ES-I3 (cell line): ENCODE measurements at regions not wholly inside any gene's neighbourhood (a gene's known extent, or its start where the extent isn't known, plus 50 kb on each side); places are given as distances from the start of the nearest gene placed in this dataset.

Experiments
- H3K36me3 ChIP-seq: 2 replicates; pipeline ENCODE4 v1.6.1; 2013; ENCODE audit warnings: mild to moderate bottlenecking, low read length, control low read depth, moderate library complexity; ENCODE audit not compliant: insufficient read depth
- H3K4me1 ChIP-seq: 2 replicates; pipeline ENCODE4 v1.6.1; 2013; ENCODE audit warnings: mild to moderate bottlenecking, control low read depth, low read length; ENCODE audit not compliant: insufficient read depth
- H3K9ac ChIP-seq: 2 replicates; pipeline ENCODE4 v1.6.1; 2013; ENCODE audit warnings: low read depth, mild to moderate bottlenecking, low read length, moderate library complexity
- H3K9me3 ChIP-seq: 2 replicates; pipeline ENCODE4 v1.6.1; 2013; ENCODE audit warnings: mild to moderate bottlenecking, low read length, moderate library complexity; ENCODE audit not compliant: control insufficient read depth, insufficient read depth

DNA sequence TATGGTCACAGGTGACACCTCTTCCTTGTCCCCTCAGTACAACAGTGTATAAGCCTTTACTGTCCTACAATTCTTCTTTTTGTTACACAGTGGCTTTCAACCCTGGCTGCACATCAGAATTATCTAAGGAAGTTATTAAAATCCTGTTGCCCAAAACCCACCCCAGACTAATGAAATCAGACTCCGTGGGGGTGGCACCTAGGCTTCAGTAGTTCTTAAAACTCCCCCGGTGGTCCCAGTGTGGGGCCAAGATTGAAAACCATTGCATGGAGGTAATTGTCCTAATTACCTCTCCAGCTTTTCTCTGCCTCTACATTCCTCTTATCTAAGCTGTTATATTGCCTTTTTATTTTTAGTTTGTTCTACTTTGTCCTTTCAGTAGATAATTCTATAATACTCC is 172.8 kb downstream of the DAD1 start:
- Histone ChIP-seq H3K9me3 (no peaks in the 10 kb centered on the region), H3K4me1 (peaks cover 6% of the 10 kb centered on the region; the same call in 1 of the 2 replicates), H3K9ac (no peak overlapping the region), H3K36me3 (no peaks in the 10 kb centered on the region)

DNA sequence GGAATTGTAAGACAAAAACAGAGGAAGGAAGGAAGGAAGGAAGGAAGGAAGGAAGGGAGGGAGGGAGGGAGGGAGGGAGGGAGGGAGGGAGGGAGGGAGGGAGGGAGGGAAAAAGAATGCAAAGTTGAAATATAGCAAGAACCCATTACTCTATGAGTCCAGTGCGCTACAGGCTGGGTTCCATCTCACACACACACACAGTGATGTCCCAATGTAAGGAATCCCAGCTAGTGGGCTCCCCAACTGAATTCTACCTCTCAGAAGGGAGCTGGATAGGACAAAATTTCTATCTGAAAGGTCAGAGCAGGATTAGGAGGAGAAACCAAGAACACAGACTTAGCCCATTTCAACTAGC is 173.4 kb downstream of the DAD1 start:
- no peak overlapping the region for H3K9ac ChIP-seq
- peaks cover 6% of the 10 kb centered on the region; the same call in 1 of the 2 replicates for H3K4me1 ChIP-seq
- H3K36me3 ChIP-seq: no peaks in the 10 kb centered on the region
- H3K9me3 ChIP-seq: no peaks in the 10 kb centered on the region

DNA sequence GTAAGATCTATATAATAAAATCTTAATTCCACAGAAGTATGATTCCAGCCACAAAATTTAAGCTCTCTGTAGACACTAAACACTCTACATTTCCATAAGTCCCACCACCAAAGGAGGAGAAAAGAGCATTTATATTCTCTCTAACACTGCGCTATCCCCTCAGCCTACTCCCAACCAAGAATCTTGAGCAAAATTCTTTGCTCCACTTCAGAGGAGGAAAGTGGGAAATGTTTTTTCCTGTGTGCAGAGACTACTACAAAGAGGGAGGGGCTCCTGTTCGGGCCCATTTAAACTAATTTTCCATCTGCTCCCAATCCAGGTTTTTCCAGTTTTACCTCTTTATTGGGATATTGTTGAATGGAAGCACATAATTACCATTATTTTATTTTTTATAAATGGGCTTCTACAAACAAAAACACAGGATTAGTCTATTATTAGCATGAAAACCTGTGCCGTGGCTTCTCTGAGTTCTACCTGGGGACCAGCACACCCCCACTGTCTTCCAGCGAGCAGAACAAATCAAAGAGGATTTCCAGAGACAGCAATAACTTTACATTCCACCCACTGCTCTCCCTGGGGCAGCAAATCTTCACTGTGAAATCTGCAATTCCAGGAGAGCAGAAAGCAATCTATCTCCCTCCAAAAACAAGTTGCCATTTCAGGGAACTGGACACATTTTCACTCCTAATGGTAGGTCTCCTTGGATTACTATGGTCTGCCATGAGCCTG is 174.0 kb downstream of the DAD1 start:
- Histone ChIP-seq H3K4me1 (peaks cover 6% of the 10 kb centered on the region; the same call in 1 of the 2 replicates), H3K9me3 (no peaks in the 10 kb centered on the region), H3K9ac (no peak overlapping the region), H3K36me3 (no peaks in the 10 kb centered on the region)

DNA sequence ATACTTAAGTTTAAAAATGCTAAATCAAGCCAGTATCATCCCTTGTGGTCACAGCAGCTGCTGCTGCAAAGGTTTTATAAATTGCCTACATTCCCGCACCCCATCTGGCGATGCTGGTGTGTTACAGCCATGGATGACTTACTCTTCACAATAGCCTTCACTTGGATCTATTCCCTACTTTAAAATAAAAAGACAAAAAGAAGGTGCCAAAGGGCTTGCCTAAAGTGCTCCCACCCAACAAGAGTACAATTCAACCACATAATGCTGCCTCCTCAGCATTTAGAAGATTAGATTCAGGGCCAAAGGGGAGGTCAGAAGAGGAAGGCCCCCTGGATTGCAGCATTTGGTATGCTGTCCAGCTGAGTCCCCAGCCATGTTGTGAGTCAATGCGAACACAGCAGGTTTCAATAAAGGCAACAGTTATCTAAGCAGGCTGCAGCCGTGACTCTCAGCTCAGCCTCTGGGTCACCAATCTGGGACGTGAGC is 176.1 kb downstream of the DAD1 start:
- H3K9me3 ChIP-seq: no peaks in the 10 kb centered on the region
- H3K4me1 ChIP-seq: no peaks in the 10 kb centered on the region
- H3K9ac ChIP-seq: no peak overlapping the region
- H3K36me3 ChIP-seq: no peaks in the 10 kb centered on the region

DNA sequence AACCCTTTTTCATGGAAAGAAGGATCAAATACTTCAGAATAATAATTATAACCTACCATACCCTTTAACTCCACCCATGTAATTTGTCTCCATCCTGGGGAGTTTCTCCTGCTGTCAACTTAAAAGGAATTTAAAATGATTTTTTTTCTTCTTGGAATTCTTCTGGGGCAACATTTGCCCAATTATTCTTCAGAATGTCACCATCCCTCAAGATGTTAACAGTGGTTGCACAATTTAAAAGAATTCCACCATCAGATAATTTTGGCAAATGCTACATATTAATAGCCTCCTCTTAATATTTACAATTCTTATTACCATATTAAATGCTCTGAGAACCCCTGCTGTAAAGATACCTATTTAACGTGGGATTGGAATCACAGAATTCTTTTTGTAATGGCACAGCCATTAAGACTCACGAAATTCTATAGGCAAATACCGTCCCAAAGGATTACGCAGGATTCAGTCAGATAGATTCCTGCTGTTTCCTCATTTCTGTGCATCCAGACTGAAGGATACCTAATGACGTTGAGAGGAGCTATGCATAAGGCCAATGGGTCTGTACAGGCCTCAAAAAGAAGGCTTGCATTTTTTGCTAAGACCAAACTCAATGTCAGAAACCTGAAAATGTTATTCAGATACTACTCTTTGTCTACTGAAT is 177.5 kb downstream of the DAD1 start:
- H3K36me3 ChIP-seq: no peaks in the 10 kb centered on the region
- no peaks in the 10 kb centered on the region for H3K9me3 ChIP-seq
- H3K9ac ChIP-seq: no peak overlapping the region
- H3K4me1 ChIP-seq: no peaks in the 10 kb centered on the region

DNA sequence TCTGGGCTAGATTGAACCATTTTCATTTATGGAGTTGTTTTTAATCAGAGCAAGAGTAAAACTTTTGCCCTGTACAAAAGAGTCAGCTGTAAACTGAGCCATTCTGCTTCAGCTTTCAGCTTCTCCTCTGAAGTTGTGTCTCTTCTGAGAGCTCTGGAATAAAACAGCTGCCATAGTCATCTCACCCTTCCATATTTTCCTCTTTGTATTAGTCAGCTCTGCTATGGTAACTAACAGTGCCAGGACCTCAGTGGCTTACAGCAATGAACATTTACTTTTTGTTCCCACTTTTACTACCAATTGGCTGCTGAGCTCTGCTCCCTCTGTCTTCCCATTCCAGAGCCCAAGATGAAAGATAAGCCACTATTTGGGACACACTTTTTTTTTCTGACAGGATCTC is 178.5 kb downstream of the DAD1 start:
- Histone ChIP-seq H3K4me1 (no peaks in the 10 kb centered on the region), H3K9ac (no peak overlapping the region), H3K36me3 (no peaks in the 10 kb centered on the region), H3K9me3 (no peaks in the 10 kb centered on the region)

DNA sequence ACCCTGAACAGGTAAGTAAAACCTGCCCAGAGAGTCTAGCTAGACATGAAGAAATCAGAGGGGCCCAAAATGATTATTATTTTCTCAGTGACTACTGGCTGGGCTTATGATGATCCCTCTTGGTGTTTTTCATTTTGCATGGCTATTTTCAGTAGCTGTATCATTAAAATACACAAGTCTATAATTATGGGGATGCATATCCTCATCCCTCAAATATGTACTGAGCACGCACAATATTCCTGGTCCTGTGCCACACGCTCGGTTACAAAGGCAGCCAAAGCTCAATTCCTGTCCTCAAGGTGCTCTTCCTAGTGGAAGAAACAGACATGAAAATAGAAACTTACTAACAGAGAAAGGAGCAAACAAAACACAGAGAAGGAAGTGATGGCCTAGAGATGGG is 180.0 kb downstream of the DAD1 start:
- Histone ChIP-seq H3K36me3 (no peaks in the 10 kb centered on the region), H3K9me3 (no peaks in the 10 kb centered on the region), H3K4me1 (no peaks in the 10 kb centered on the region), H3K9ac (no peak overlapping the region)

DNA sequence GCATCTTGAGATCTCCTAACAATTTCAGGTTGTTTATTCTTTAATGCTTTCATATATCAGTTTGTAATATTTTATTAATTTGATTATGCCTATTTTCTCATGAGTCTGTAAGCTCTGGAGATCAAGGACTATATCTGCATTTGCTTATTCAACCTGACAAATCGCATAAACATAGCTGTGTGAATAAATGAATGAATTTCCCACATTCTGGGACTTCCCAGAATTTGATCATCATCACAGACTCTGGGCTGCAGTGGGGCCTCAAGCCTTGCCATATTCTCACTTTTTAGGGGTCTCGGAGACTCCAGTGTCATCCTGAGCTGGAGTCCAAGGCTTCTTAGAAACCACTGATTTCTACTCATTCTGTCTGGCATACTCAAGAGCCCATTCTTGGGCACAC is 180.5 kb downstream of the DAD1 start:
- Histone ChIP-seq H3K36me3 (no peaks in the 10 kb centered on the region), H3K9ac (no peak overlapping the region), H3K4me1 (no peaks in the 10 kb centered on the region), H3K9me3 (no peaks in the 10 kb centered on the region)

DNA sequence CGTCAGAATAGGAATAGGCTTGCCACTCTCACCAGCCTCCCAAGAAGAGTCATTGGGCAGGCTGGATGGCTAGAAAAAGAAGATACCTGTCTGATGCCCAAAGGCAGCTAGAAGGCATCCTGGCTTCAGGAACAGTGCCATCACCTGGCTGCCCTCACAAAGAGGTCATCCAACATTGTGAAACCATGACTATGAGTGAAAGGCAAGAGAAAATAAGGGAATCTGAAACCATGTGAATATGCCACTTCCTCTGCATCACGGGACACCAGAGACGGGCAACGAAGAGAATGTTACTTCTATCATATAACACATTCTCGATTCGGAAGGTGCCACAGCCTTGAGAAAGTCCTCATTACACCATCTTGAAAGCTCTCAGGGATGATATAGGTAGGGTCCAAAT is 182.0 kb downstream of the DAD1 start:
- Histone ChIP-seq H3K4me1 (no peaks in the 10 kb centered on the region), H3K9ac (no peak overlapping the region), H3K9me3 (no peaks in the 10 kb centered on the region), H3K36me3 (no peaks in the 10 kb centered on the region)

DNA sequence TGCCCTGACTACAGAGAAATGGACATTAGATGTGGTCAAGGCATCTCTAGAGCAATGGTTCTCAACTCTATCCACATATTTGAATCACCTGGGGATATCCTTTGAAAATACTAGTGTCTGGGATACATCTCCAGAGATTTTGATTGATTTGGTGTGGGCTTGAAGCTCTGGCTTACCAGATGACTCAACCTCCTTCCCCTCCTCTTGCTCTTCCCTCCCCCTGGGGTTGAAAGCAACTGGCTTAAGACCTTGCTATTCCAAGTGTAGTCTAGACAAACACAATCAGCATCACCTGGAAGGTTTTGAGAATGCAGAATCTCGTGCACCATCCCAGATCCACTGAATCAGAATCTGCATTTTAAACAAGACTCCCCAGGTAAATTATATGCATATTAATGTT is 183.8 kb downstream of the DAD1 start:
- H3K9me3 ChIP-seq: no peaks in the 10 kb centered on the region
- no peaks in the 10 kb centered on the region for H3K36me3 ChIP-seq
- H3K9ac ChIP-seq: no peak overlapping the region
- H3K4me1 ChIP-seq: no peaks in the 10 kb centered on the region

DNA sequence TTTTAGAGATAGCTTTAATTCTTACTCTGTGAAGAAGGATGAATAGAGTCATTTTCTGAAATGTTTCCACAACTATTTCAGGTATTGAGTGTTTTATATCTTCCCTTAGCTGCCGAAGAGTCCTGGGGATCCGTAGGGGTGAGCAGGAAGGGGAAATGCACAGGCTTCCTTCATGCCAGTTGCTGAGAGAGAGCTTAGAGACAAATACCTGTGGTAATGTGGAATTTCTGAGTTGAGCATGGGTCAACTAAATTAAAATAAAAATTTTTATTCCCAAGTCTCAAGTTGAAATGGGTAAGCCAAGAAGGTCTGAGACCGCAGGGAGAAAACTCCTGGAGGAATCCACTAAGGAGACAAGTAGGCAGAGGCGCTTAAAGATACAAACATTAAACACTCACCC is 185.7 kb downstream of the DAD1 start:
- Histone ChIP-seq H3K4me1 (no peaks in the 10 kb centered on the region), H3K9ac (no peak overlapping the region), H3K9me3 (no peaks in the 10 kb centered on the region), H3K36me3 (no peaks in the 10 kb centered on the region)

DNA sequence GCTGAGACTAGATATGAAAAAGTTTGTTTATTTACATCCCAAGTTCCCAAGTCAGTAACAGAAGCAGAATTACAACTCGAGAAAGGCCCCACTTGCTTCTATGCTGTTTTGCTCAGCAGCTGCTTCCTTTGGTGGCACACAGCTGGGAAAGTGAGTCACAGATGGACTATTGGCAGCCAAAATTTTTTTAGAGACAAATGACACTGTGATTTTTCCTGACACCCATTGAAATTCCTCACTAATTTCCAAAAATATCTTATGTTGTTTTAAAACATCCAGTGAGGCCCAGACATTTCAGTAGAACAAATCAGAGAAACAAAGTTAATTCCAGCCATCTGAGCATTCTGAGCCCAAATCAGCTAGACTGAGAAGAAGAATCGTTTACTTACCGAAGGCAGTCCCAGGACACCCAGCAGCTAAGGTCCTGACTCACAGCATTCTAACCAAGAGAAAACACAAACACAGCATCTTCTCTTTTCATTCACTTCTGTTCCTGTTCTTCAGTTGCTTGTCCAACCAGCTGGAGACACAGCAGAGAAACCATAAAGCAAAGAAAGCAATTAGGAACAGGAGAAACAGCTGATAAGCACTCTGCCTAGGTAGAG is 188.3 kb downstream of the DAD1 start:
- H3K36me3 ChIP-seq: no peaks in the 10 kb centered on the region
- H3K9me3 ChIP-seq: no peaks in the 10 kb centered on the region
- no peaks in the 10 kb centered on the region for H3K4me1 ChIP-seq
- no peak overlapping the region for H3K9ac ChIP-seq

DNA sequence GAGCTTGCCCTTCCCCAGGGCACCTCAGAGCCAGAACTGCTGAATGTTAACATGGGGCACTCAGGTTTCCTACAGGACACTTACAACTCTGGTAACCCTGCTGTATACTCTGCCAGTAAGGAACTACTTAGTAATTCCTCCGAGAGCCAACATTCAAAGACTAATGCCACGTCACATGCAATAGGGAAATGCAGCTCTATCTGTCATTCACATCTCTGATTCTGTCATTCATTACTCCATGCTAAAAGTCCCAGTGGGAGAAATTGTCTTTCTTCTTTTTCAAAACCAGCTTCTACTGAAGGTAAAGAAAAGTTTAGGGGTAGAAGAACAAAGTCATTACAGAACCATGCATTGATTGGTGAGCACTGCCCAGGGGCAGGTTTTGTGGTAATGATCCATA is 189.2 kb downstream of the DAD1 start:
- Histone ChIP-seq H3K9me3 (no peaks in the 10 kb centered on the region), H3K4me1 (no peaks in the 10 kb centered on the region), H3K36me3 (no peaks in the 10 kb centered on the region), H3K9ac (no peak overlapping the region)

DNA sequence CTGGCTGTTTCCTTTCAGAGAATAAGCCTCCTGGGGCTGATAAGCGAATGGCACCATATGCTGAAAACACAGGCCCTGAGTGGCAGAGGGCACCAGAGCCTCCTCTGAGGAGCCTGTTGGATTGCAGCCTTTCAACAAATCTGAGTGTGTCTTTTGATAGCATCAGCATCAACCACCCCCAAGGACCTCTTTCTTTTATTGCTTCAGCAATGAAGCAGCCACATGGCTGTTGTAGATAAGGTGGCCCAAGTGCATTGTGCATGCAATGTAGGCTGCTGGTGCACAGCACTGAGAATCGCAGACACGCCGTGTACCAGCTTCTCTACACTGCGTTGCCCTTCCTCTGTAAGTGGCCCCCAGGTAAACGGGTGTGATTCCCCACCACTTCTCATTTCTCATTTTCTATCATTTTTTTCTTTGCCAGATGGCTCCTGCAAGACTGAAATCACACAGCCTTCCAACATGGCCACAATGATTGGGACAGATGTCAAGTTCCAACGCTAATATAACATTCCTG is 191.7 kb downstream of the DAD1 start:
- H3K9me3 ChIP-seq: no peaks in the 10 kb centered on the region
- no peaks in the 10 kb centered on the region for H3K4me1 ChIP-seq
- H3K9ac ChIP-seq: no peak overlapping the region
- H3K36me3 ChIP-seq: no peaks in the 10 kb centered on the region

DNA sequence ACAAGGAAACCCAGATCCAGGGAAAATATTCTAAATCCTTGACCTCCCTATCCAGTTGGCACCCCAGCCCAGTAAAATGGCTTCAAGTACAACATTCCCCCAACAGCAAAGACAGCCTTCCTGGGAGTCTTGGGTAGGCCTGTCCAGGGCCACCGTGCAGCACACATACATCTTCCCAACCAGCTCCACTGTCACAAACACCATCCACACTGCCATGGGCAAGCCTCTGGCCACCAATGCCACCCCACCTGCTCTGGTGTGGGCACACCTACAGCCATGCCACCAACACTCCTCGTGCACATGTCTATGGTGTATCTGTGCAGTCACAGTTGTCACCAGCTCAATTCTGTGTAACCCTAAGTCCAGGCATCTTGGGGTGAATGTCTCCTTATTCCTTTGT is 193.2 kb downstream of the DAD1 start:
- Histone ChIP-seq H3K36me3 (no peaks in the 10 kb centered on the region), H3K9me3 (no peaks in the 10 kb centered on the region), H3K9ac (no peak overlapping the region), H3K4me1 (no peaks in the 10 kb centered on the region)
